K562 (cell line): ENCODE measurements at regions not wholly inside any gene's neighbourhood (a gene's known extent, or its start where the extent isn't known, plus 50 kb on each side); places are given as distances from the start of the nearest gene placed in this dataset.
A peak's percentile ranks its signal among the peaks of the same experiment; 100 is the strongest.

Experiments used
- CREM ChIP-seq: IDR thresholded peaks from 2 replicates; pipeline ENCODE4 v1.6.1; 2014; ENCODE audit warnings: antibody characterized with exemption, low read depth
- ELF1 ChIP-seq: fragments of 200-800 bp; sonication (Bioruptor generic); IDR thresholded peaks from 2 replicates; pipeline ENCODE4 v1.6.1; 2016; ENCODE audit warnings: missing genetic modification characterization, missing compliant biosample characterization
- ESRRA ChIP-seq: fragments of 450-650 bp; IDR thresholded peaks from 2 replicates; pipeline ENCODE4 v1.6.1; 2014; ENCODE audit warnings: low read depth, mild to moderate bottlenecking, moderate library complexity, borderline replicate concordance
- GABPB2 ChIP-seq: fragments of 250-450 bp; sonication (Bioruptor Pico); conservative IDR thresholded peaks from 2 replicates; pipeline ENCODE4 v1.5.1; 2021; ENCODE audit warnings: mild to moderate bottlenecking
- KDM2B ChIP-seq: fragments of 250-450 bp; sonication (Bioruptor Pico); IDR thresholded peaks from 2 replicates; pipeline ENCODE4 v1.8.0; 2021; ENCODE audit warnings: mild to moderate bottlenecking, moderate library complexity
- NELFE ChIP-seq: IDR thresholded peaks from 2 replicates; pipeline ENCODE4 v1.6.1; 2011; ENCODE audit warnings: mild to moderate bottlenecking; ENCODE audit not compliant: insufficient read depth, insufficient read length
- PURB ChIP-seq: sonication (generic); formaldehyde crosslinking; IDR thresholded peaks from 2 replicates; pipeline ENCODE4 v1.9.0; 2021; ENCODE audit warnings: low read depth, mild to moderate bottlenecking, missing genetic modification reagents
- SMAD1 ChIP-seq: fragments of 150-350 bp; IDR thresholded peaks from 2 replicates; pipeline ENCODE4 v1.6.1; 2014; ENCODE audit warnings: low read length, low read depth; ENCODE audit not compliant: partially characterized antibody
- SOX6 ChIP-seq: fragments of 450-650 bp; IDR thresholded peaks from 2 replicates; pipeline ENCODE4 v1.6.1; 2014; ENCODE audit warnings: mild to moderate bottlenecking
- SREBF1 ChIP-seq: fragments of 150-350 bp; IDR thresholded peaks from 2 replicates; pipeline ENCODE4 v1.6.1; 2014; ENCODE audit warnings: antibody characterized with exemption, low read depth, low read length, borderline replicate concordance
- ZKSCAN3 ChIP-seq: fragments of 250-450 bp; sonication (Bioruptor Pico); IDR thresholded peaks from 2 replicates; pipeline ENCODE4 v1.4.0; 2020
- ZNF133 ChIP-seq: fragments of 250-450 bp; sonication (Bioruptor Pico); IDR thresholded peaks from 2 replicates; pipeline ENCODE4 v1.4.0; 2020; ENCODE audit warnings: mild to moderate bottlenecking
- ZNF217 ChIP-seq: sonication (generic); formaldehyde crosslinking; IDR thresholded peaks from 2 replicates; pipeline ENCODE4 v1.8.0; 2022; ENCODE audit warnings: mild to moderate bottlenecking, missing genetic modification reagents
- ZNF232 ChIP-seq: sonication (generic); formaldehyde crosslinking; IDR thresholded peaks from 2 replicates; pipeline ENCODE4 v1.8.0; 2022; ENCODE audit warnings: mild to moderate bottlenecking, missing genetic modification reagents
- ZNF431 ChIP-seq: sonication (generic); formaldehyde crosslinking; IDR thresholded peaks from 2 replicates; pipeline ENCODE4 v1.8.0; 2022; ENCODE audit warnings: mild to moderate bottlenecking, missing genetic modification reagents
- ZNF561 ChIP-seq: fragments of 450-650 bp; formaldehyde crosslinking; conservative IDR thresholded peaks from 2 replicates; pipeline ENCODE4 v1.4.0; 2020; ENCODE audit warnings: mild to moderate bottlenecking, moderate library complexity
- TF ChIP-seq, protein P1 (sequence below): fragments of 250-450 bp; sonication (Bioruptor Pico); IDR thresholded peaks from 2 replicates; pipeline ENCODE4 v1.4.0; 2020
- TF ChIP-seq, protein P2 (sequence below), 3 experiments: fragments of 200-800 bp in 1 of 3; sonication (Bioruptor generic) in 1 of 3; sonication (generic) in 1 of 3; formaldehyde crosslinking in 1 of 3; IDR thresholded peaks; 2 replicates each; pipeline versions ENCODE4 v1.6.1 to v1.8.0; 2016 to 2022; ENCODE audit warnings: mild to moderate bottlenecking in 2 of 3, missing compliant biosample characterization in 2 of 3, missing genetic modification characterization in 2 of 3, missing genetic modification reagents in 1 of 3
- TF ChIP-seq, protein P3 (sequence below): IDR thresholded peaks from 2 replicates; pipeline ENCODE4 v1.6.1; 2016; ENCODE audit warnings: missing genetic modification characterization, missing compliant biosample characterization

DNA sequence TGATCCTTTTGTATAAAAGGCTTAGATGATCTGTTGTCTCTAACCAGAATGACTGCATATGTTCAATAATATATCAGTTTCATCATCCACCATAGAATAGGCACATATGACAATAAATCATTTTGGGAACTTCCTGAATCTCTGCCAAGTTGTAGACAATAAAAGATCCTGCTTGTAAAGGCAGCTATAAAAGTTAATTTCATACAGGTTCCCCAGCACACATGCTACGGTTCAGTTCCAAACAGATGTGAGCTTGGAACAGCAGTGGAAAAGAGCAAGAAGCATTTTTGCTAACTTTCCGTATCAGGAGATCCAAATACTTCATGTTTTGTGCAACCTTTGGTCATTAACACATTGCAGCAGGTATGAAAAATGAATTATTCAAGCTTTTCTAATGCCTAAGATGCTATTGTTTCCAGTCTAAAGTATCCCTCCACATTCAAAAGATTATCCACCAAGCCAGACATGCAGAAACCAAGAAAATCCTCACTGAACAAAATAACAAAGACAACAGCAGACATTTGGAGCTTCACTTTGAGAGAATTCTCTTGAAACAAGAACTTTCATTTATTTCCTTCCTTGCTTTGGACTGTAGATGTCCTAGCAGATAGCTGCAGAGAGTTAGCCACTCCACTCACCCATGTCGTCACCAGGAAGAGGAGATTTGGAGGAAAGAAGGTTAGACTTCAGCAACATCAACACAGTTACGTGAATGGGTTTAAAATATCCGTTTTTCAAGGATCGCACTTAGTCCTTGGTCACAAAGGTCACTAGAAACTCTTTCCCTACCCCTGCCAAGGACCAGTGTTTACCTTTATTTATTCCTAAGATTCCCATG lies 453.5 kb upstream of the JARID2 start (continued):
- no peak for TF ChIP-seq GABPB2
- TF ChIP-seq ZNF561 (CRISPR knock-in tag): no peak
- no peak for TF ChIP-seq ZKSCAN3 (CRISPR knock-in tag)
- TF ChIP-seq, protein P1, sequence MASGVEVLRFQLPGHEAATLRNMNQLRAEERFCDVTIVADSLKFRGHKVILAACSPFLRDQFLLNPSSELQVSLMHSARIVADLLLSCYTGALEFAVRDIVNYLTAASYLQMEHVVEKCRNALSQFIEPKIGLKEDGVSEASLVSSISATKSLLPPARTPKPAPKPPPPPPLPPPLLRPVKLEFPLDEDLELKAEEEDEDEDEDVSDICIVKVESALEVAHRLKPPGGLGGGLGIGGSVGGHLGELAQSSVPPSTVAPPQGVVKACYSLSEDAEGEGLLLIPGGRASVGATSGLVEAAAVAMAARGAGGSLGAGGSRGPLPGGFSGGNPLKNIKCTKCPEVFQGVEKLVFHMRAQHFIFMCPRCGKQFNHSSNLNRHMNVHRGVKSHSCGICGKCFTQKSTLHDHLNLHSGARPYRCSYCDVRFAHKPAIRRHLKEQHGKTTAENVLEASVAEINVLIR (CRISPR knock-in tag): no peak
- TF ChIP-seq ZNF133: no peak
- TF ChIP-seq ZNF232: no peak
- no peak for TF ChIP-seq PURB
- no peak for TF ChIP-seq ZNF431 (CRISPR knock-in tag)
- TF ChIP-seq CREM: 0 out of 2 replicates have a peak, but pooled peaks have one; percentile 36
- TF ChIP-seq SMAD1: no peak
- TF ChIP-seq, protein P2, sequence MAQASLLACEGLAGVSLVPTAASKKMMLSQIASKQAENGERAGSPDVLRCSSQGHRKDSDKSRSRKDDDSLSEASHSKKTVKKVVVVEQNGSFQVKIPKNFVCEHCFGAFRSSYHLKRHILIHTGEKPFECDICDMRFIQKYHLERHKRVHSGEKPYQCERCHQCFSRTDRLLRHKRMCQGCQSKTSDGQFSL (CRISPR knock-in tag; IDR thresholded peaks at IDR 0.05): no peak
- TF ChIP-seq, protein P2 (tag; IDR thresholded peaks at IDR 0.05): no peak
- no peak for TF ChIP-seq NELFE
- TF ChIP-seq ELF1: peak; percentile 47; the same call in 1 of the 2 replicates
- TF ChIP-seq ZNF217: no peak
- no peak for TF ChIP-seq SREBF1
- no peak for TF ChIP-seq KDM2B
- TF ChIP-seq ESRRA: no peak
- no peak for TF ChIP-seq SOX6
- TF ChIP-seq, protein P3, sequence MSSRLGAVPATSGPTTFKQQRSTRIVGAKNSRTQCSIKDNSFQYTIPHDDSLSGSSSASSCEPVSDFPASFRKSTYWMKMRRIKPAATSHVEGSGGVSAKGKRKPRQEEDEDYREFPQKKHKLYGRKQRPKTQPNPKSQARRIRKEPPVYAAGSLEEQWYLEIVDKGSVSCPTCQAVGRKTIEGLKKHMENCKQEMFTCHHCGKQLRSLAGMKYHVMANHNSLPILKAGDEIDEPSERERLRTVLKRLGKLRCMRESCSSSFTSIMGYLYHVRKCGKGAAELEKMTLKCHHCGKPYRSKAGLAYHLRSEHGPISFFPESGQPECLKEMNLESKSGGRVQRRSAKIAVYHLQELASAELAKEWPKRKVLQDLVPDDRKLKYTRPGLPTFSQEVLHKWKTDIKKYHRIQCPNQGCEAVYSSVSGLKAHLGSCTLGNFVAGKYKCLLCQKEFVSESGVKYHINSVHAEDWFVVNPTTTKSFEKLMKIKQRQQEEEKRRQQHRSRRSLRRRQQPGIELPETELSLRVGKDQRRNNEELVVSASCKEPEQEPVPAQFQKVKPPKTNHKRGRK (tag): no peak
